ENCODE measurements at regions not wholly inside any gene's neighbourhood (a gene's known extent, or its start where the extent isn't known, plus 50 kb on each side); places are given as distances from the start of the nearest gene placed in this dataset.
A peak's percentile ranks its signal among the peaks of the same experiment; 100 is the strongest.

DNA sequence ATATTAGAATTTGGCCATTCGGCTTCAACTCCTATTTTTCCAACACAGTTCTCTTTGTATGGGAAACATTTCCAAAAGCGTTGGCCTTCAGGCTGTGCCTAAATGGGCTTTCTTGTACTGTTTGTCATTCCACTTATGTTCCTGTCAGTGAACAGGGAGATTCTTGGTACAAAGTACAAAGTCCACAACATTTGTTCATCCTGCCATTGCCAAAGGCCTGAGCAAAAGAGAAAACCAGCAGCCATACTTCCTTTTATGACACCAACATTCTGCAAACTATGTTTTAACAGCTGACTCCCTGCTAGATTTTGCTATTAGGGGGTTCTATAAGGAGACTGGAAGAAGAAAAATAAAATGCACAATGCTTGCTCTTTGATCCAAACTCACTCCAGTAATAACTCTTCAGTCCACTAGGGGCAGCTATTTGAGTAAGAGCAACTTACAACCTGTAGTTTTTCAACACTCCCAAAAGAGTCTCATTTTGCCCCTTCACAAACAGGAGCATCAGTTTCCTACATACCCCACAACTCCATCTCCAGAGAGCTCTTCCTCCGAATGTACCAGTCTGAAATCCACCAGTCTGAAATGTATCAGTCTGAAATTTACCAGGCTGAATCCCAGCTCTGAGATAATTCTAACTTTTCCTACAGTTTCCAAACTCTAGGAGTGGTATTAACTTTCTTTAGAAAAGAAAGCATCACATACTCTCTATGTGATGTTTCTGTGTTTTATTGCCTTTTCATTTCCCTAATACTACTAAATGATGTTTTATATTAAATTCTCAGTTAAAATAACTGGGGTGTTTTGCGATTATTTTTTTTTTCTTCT, 693.8 kb downstream of the DNAH5 start:
- Histone ChIP-seq H3K4me3 (ENCODE audit: low read depth, low read length) (no peak overlapping the region), H3K9me3 (ENCODE audit: control insufficient read depth, insufficient read depth, low read depth, low read length) (no peaks in the 10 kb centered on the region), H3K27ac (ENCODE audit: extremely low read depth, low read depth, low read length) (no peak overlapping the region), H3K4me1 (ENCODE audit: control insufficient read depth, insufficient read depth, low read length) (no peaks in the 10 kb centered on the region), H3K36me3 (ENCODE audit: control insufficient read depth in 2 of 2, insufficient read depth in 1 of 2, low read length in 2 of 2) (no peaks in the 10 kb centered on the region)
- POLR2A ChIA-PET = no interaction called here
- TF ChIP-seq SP2 (tag by site-specific recombination; IDR thresholded peaks at IDR 0.05) = no peak
- TF ChIP-seq YY1 (tag by site-specific recombination; IDR thresholded peaks at IDR 0.05) = no peak
- TF ChIP-seq GFI1B (tag by site-specific recombination; IDR thresholded peaks at IDR 0.05) = no peak
- TF ChIP-seq KLF8 (tag by site-specific recombination; IDR thresholded peaks at IDR 0.05) = no peak
- TF ChIP-seq SCRT2 (tag by site-specific recombination; IDR thresholded peaks at IDR 0.05) = peak; percentile 20; the same call in 1 of the 2 replicates
- CTCF ChIA-PET = interaction anchor here (0.5 to 1.8 kb wide), 10 partner anchors 9 to 1372 kb away, joined by 3 to 5 read pairs (median 4); no protein-coding TSS in a partner anchor

DNA sequence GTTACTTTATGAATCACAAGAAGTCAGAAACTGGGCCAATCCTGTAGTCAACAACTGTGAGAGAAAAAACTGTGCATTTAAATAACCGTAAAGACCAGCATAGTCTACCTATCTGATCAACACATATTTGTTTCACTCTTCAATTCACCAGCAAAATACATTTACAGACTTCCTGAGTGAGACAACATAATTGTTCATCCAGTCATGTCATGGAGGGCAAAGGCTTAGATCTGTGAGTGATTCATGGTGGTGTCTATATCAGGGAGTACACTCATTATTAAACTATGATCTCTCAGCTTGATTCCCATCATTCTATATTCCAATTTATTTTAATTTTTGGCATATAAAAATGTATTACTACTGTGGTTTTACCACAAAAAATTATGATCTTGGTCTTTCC, 694.6 kb downstream of the DNAH5 start:
- TF ChIP-seq ZNF366 (tag by site-specific recombination; conservative IDR thresholded peaks at IDR 0.05) (no peak), ZNF776 (tag by site-specific recombination; IDR thresholded peaks at IDR 0.05; ENCODE audit: borderline replicate concordance) (no peak), YY1 (tag by site-specific recombination; IDR thresholded peaks at IDR 0.05) (no peak), ZNF114 (tag by site-specific recombination; IDR thresholded peaks at IDR 0.05) (no peak), BCL11A (tag by site-specific recombination; IDR thresholded peaks at IDR 0.05; ENCODE audit: low read depth) (no peak), ZNF791 (tag by site-specific recombination; IDR thresholded peaks at IDR 0.05) (no peak), ZNF596 (tag by site-specific recombination; IDR thresholded peaks at IDR 0.05) (no peak)
- TF ChIP-seq, protein P1, sequence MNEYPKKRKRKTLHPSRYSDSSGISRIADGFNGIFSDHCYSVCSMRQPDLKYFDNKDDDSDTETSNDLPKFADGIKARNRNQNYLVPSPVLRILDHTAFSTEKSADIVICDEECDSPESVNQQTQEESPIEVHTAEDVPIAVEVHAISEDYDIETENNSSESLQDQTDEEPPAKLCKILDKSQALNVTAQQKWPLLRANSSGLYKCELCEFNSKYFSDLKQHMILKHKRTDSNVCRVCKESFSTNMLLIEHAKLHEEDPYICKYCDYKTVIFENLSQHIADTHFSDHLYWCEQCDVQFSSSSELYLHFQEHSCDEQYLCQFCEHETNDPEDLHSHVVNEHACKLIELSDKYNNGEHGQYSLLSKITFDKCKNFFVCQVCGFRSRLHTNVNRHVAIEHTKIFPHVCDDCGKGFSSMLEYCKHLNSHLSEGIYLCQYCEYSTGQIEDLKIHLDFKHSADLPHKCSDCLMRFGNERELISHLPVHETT (tag by site-specific recombination; IDR thresholded peaks at IDR 0.05) = no peak
- Histone ChIP-seq H3K27ac (ENCODE audit: extremely low read depth, low read depth, low read length) (no peak overlapping the region), H3K4me3 (ENCODE audit: low read depth, low read length) (no peak overlapping the region), H3K4me1 (ENCODE audit: control insufficient read depth, insufficient read depth, low read length) (no peaks in the 10 kb centered on the region), H3K36me3 (ENCODE audit: control insufficient read depth in 2 of 2, insufficient read depth in 1 of 2, low read length in 2 of 2) (no peaks in the 10 kb centered on the region), H3K9me3 (ENCODE audit: control insufficient read depth, insufficient read depth, low read depth, low read length) (no peaks in the 10 kb centered on the region)
- ChIA-PET CTCF (interaction anchor here (0.5 to 1.8 kb wide), 3 partner anchors 9 to 311 kb away, joined by 3 to 5 read pairs (median 4); no protein-coding TSS in a partner anchor), POLR2A (no interaction called here)

DNA sequence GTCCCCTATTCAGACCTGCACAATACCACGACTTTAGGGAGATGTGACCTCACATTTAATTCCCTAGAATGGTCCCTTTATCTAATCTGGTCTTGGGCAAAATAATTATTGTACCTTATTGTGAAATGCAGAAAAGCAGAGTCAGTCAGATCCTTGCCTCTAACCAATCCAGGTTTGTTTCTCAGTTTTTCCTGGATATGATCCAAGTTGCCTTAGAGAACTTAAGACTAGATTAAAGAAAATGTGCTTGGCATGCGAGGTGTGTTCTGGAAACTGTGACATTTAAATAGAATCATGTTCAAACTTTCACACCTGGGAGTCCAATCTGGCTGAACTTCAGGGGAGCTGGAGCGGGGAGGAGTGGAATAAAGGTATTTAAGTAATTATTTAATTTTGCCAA, 696.2 kb downstream of the DNAH5 start:
- POLR2A ChIA-PET = no interaction called here
- no peak overlapping the region for H3K27ac ChIP-seq (ENCODE audit: extremely low read depth, low read depth, low read length)
- no peaks in the 10 kb centered on the region for H3K4me1 ChIP-seq (ENCODE audit: control insufficient read depth, insufficient read depth, low read length)
- H3K9me3 ChIP-seq (ENCODE audit: control insufficient read depth, insufficient read depth, low read depth, low read length) = no peaks in the 10 kb centered on the region
- CTCF ChIA-PET = no interaction called here
- no peaks in the 10 kb centered on the region for H3K36me3 ChIP-seq (ENCODE audit: control insufficient read depth in 2 of 2, insufficient read depth in 1 of 2, low read length in 2 of 2)
- H3K4me3 ChIP-seq (ENCODE audit: low read depth, low read length) = no peak overlapping the region
- TF ChIP-seq ZNF354C (tag by site-specific recombination; IDR thresholded peaks at IDR 0.05; ENCODE audit: borderline replicate concordance, low read depth) (no peak), MZF1 (tag by site-specific recombination; IDR thresholded peaks at IDR 0.05; ENCODE audit: borderline replicate concordance) (no peak), BCL11A (tag by site-specific recombination; IDR thresholded peaks at IDR 0.05; ENCODE audit: low read depth) (no peak), SALL2 (tag by site-specific recombination; IDR thresholded peaks at IDR 0.05; ENCODE audit: borderline replicate concordance) (no peak), ZBTB1 (tag by site-specific recombination; IDR thresholded peaks at IDR 0.05) (no peak), ZNF146 (tag by site-specific recombination; IDR thresholded peaks at IDR 0.05) (no peak), ZNF248 (tag by site-specific recombination; IDR thresholded peaks at IDR 0.05) (no peak), ZNF558 (tag by site-specific recombination; IDR thresholded peaks at IDR 0.05) (no peak), ZNF654 (tag by site-specific recombination; IDR thresholded peaks at IDR 0.05; ENCODE audit: low read depth) (no peak), ZNF768 (tag by site-specific recombination; IDR thresholded peaks at IDR 0.05) (no peak), SP7 (tag by site-specific recombination; IDR thresholded peaks at IDR 0.05) (no peak), ZNF530 (tag by site-specific recombination; IDR thresholded peaks at IDR 0.05; ENCODE audit: low read depth) (no peak), ZNF292 (tag by site-specific recombination; IDR thresholded peaks at IDR 0.05; ENCODE audit: borderline replicate concordance, low read depth) (no peak), ZNF423 (tag by site-specific recombination; IDR thresholded peaks at IDR 0.05) (no peak), ZNF843 (tag by site-specific recombination; IDR thresholded peaks at IDR 0.05) (no peak), ZBTB48 (tag by site-specific recombination; IDR thresholded peaks at IDR 0.05) (no peak)
- TF ChIP-seq, protein P2, sequence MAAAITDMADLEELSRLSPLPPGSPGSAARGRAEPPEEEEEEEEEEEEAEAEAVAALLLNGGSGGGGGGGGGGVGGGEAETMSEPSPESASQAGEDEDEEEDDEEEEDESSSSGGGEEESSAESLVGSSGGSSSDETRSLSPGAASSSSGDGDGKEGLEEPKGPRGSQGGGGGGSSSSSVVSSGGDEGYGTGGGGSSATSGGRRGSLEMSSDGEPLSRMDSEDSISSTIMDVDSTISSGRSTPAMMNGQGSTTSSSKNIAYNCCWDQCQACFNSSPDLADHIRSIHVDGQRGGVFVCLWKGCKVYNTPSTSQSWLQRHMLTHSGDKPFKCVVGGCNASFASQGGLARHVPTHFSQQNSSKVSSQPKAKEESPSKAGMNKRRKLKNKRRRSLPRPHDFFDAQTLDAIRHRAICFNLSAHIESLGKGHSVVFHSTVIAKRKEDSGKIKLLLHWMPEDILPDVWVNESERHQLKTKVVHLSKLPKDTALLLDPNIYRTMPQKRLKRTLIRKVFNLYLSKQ (tag by site-specific recombination; IDR thresholded peaks at IDR 0.05; ENCODE audit: borderline replicate concordance) = no peak
